OCI-LY3 (cell line): ENCODE measurements at regions not wholly inside any gene's neighbourhood (a gene's known extent, or its start where the extent isn't known, plus 50 kb on each side); places are given as distances from the start of the nearest gene placed in this dataset.

Experiments
- H2AFZ ChIP-seq: fragments of 200-600, 300-600 bp; shearing (Covaris generic); 2 replicates; pipeline ENCODE4 v1.6.0; 2014; ENCODE audit warnings: antibody characterized with exemption, low read depth, low read length
- H3K27ac ChIP-seq: fragments of 200-600, 300-600 bp; sonication (generic); 2 replicates; pipeline ENCODE4 v1.5.1; 2014; ENCODE audit warnings: mild to moderate bottlenecking, low read length, moderate library complexity, mixed read lengths
- H3K27me3 ChIP-seq: fragments of 200-600, 300-600 bp; sonication (generic); 2 replicates; pipeline ENCODE4 v1.6.1; 2014; ENCODE audit warnings: low read depth, low read length, mixed read lengths
- H3K36me3 ChIP-seq: fragments of 200-600, 300-600 bp; sonication (generic); replicated peaks from 2 replicates; pipeline ENCODE3; 2014; ENCODE audit warnings: low read depth, low read length, mixed read lengths
- H3K4me1 ChIP-seq: fragments of 300-600, 200-600 bp; sonication (generic); 2 replicates; pipeline ENCODE4 v1.6.1; 2014; ENCODE audit warnings: low read length, mixed read lengths
- H3K4me2 ChIP-seq: fragments of 200-600, 300-600 bp; sonication (generic); 2 replicates; pipeline ENCODE4 v1.6.1; 2014; ENCODE audit warnings: low read length, mixed read lengths
- H3K4me3 ChIP-seq: fragments of 300-600, 200-600 bp; sonication (generic); 2 replicates; pipeline ENCODE4 v1.5.1; 2014; ENCODE audit warnings: antibody characterized with exemption, mild to moderate bottlenecking, low read length, moderate library complexity
- H3K79me2 ChIP-seq: fragments of 300-600, 200-600 bp; shearing (Covaris generic); 2 replicates; pipeline ENCODE4 v1.6.1; 2014; ENCODE audit warnings: mild to moderate bottlenecking, low read length, mixed read lengths
- H3K9ac ChIP-seq: fragments of 300-600, 200-600 bp; shearing (Covaris generic); 2 replicates; pipeline ENCODE4 v1.6.0; 2014; ENCODE audit warnings: mild to moderate bottlenecking, low read length, moderate library complexity
- H3K9me3 ChIP-seq: fragments of 200-600, 300-600 bp; shearing (Covaris generic); 2 replicates; pipeline ENCODE4 v1.6.1; 2014; ENCODE audit warnings: low read length, mixed read lengths; ENCODE audit not compliant: insufficient read depth
- H4K20me1 ChIP-seq: fragments of 200-600, 300-600 bp; sonication (generic); 2 replicates; pipeline ENCODE4 v1.6.1; 2016; ENCODE audit warnings: low read length, mixed read lengths; ENCODE audit not compliant: insufficient read depth
- EZH2phosphoT487 ChIP-seq: fragments of 200-600 bp; shearing (Covaris generic); IDR thresholded peaks from 2 replicates; pipeline ENCODE4 v1.6.1; 2018; ENCODE audit warnings: antibody characterized with exemption, mixed run types, low read depth
- TF ChIP-seq, protein P1 (sequence below): fragments of 200-600, 300-600 bp; sonication (generic); IDR thresholded peaks from 2 replicates; pipeline ENCODE4 v1.5.1; 2014; ENCODE audit warnings: antibody characterized with exemption, low read length, low read depth

- Histone ChIP-seq H3K27ac (peak overlapping the region; percentile 5; the same call in 1 of the 2 replicates), H3K4me2 (peak overlapping the region; percentile 18), H3K9me3 (peaks cover 8% of the 10 kb centered on the region), H3K9ac (no peak overlapping the region; the same call in 1 of the 2 replicates), H2AFZ (peak overlapping the region; percentile 28; the same call in 1 of the 2 replicates), H3K36me3 (peaks cover 6% of the 10 kb centered on the region), H3K4me3 (no peak overlapping the region), H3K79me2 (no peaks in the 10 kb centered on the region), H4K20me1 (no peaks in the 10 kb centered on the region), H3K27me3 (no peaks in the 10 kb centered on the region), H3K4me1 (peaks cover 43% of the 10 kb centered on the region)
- no peak for TF ChIP-seq EZH2phosphoT487
- TF ChIP-seq, protein P1, sequence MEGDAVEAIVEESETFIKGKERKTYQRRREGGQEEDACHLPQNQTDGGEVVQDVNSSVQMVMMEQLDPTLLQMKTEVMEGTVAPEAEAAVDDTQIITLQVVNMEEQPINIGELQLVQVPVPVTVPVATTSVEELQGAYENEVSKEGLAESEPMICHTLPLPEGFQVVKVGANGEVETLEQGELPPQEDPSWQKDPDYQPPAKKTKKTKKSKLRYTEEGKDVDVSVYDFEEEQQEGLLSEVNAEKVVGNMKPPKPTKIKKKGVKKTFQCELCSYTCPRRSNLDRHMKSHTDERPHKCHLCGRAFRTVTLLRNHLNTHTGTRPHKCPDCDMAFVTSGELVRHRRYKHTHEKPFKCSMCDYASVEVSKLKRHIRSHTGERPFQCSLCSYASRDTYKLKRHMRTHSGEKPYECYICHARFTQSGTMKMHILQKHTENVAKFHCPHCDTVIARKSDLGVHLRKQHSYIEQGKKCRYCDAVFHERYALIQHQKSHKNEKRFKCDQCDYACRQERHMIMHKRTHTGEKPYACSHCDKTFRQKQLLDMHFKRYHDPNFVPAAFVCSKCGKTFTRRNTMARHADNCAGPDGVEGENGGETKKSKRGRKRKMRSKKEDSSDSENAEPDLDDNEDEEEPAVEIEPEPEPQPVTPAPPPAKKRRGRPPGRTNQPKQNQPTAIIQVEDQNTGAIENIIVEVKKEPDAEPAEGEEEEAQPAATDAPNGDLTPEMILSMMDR = no peak
Observed at GRCh38 chr3:177307826-177308225, 110.5 kb upstream of the TBL1XR1 start.

DNA sequence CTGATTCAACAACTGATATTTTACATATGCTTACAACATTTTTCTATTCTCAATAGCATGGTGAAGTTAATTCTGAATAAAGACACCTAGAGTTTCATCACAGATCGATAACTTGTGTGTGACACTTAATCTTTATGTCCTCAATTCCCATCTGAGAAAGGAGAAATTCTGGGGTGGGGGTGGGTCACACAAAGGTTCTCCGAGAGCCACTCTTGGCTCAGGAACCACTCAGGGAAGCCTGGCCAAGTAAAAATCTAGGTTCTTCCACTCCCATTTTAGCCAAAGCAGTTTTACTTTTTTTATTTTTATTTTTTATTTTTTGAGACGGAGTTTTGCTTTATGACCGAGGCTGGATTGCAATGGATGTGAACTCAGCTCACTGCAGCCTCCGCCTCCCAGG is 111.0 kb upstream of the TBL1XR1 start:
- no peaks in the 10 kb centered on the region for H4K20me1 ChIP-seq
- no peak for TF ChIP-seq EZH2phosphoT487
- TF ChIP-seq, protein P1 = no peak
- no peak overlapping the region for H3K4me3 ChIP-seq
- H3K9me3 ChIP-seq = peaks cover 8% of the 10 kb centered on the region
- no peak overlapping the region for H3K27ac ChIP-seq
- peaks cover 6% of the 10 kb centered on the region for H3K36me3 ChIP-seq
- H3K79me2 ChIP-seq = no peaks in the 10 kb centered on the region
- H3K9ac ChIP-seq = no peak overlapping the region
- H3K4me1 ChIP-seq = peaks cover 43% of the 10 kb centered on the region
- no peak overlapping the region for H3K4me2 ChIP-seq
- H2AFZ ChIP-seq = no peak overlapping the region
- H3K27me3 ChIP-seq = no peaks in the 10 kb centered on the region

DNA sequence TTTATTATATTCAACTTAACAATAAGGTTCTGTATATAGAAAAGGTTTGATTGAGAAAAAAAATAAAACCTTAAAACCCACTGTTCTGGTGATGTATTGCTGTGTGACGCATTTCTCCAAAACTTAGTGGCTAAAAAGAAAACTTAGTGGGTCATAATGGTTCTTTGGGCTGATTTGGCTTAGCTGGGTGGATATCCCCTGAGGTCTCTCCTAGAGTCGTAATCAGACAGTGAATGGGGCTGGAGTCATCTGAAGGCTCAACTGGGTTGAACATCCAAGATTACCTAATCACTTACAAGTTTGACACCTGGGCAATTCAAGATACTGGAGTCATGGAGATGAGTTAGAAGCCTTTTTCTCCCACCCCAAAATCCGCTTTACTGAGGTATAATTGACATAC is 111.6 kb upstream of the TBL1XR1 start:
- H3K9me3 ChIP-seq = peaks cover 8% of the 10 kb centered on the region
- H3K9ac ChIP-seq = no peak overlapping the region
- H3K36me3 ChIP-seq = peaks cover 6% of the 10 kb centered on the region
- H3K27me3 ChIP-seq = no peaks in the 10 kb centered on the region
- no peaks in the 10 kb centered on the region for H3K79me2 ChIP-seq
- H3K4me1 ChIP-seq = peaks cover 37% of the 10 kb centered on the region
- no peak for TF ChIP-seq EZH2phosphoT487
- TF ChIP-seq, protein P1 = no peak
- no peak overlapping the region for H2AFZ ChIP-seq
- H4K20me1 ChIP-seq = no peaks in the 10 kb centered on the region
- no peak overlapping the region for H3K4me3 ChIP-seq
- H3K4me2 ChIP-seq = no peak overlapping the region
- no peak overlapping the region for H3K27ac ChIP-seq

DNA sequence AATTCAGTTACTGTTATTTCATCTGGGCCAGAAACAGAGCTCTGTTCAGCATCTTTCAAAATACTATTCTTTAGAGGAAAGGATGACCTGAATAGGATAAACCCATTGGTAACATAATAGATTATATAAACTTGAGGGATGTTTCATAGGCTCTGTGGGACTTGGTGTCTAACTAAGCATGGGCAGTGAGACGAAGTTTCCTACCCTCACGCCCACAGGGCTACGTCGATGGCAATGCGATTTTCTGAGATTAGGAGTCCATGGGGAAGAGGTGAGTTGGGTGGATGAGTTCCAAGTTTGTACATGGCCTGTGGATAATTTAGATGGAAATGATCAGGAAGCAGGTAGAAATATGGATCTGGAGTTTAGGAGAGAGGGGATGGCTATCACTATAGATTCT is 115.2 kb upstream of the TBL1XR1 start:
- Histone ChIP-seq H3K27ac (no peak overlapping the region), H3K4me3 (no peak overlapping the region), H3K9ac (no peak overlapping the region), H2AFZ (no peak overlapping the region), H3K27me3 (no peaks in the 10 kb centered on the region), H3K9me3 (peaks cover 8% of the 10 kb centered on the region), H3K4me2 (no peak overlapping the region), H3K79me2 (no peaks in the 10 kb centered on the region), H3K4me1 (peaks cover 37% of the 10 kb centered on the region), H3K36me3 (peaks cover 10% of the 10 kb centered on the region), H4K20me1 (no peaks in the 10 kb centered on the region)
- TF ChIP-seq EZH2phosphoT487 = no peak
- TF ChIP-seq, protein P1 = no peak
